Gastrocnemius medialis (tissue), 4 donors: ENCODE measurements at regions not wholly inside any gene's neighbourhood (a gene's known extent, or its start where the extent isn't known, plus 50 kb on each side); places are given as distances from the start of the nearest gene placed in this dataset.

Experiments
- ATAC-seq, 2 donors: fragments of 150-250 bp; one replicate each; pipeline ENCODE4 v1.9.1; 2016
- DNase-seq, 2 donors: peaks; one replicate each; pipeline ENCODE4 v3.0.0-alpha.2; 2019
- H3K27ac ChIP-seq, 4 donors: fragments of 200-600 bp; sonication (generic); 1 replicate in 1 of 4; 2 replicates in 3 of 4; pipeline ENCODE4 v1.5.1; 2016 to 2018; ENCODE audit warnings: mild to moderate bottlenecking in 2 of 4, moderate library complexity in 1 of 4
- H3K27me3 ChIP-seq, 3 donors: fragments of 200-600 bp; sonication (generic) in 2 of 3; 1 replicate in 1 of 3; 2 replicates in 2 of 3; pipeline versions ENCODE4 v1.5.1 to v1.6.0; 2016 to 2019; ENCODE audit warnings: mild to moderate bottlenecking in 1 of 3, moderate library complexity in 1 of 3
- H3K36me3 ChIP-seq, 2 donors: fragments of 200-600 bp; sonication (generic) in 1 of 2; one replicate each; pipeline ENCODE4 v1.5.1; 2017 to 2018
- H3K4me1 ChIP-seq, 2 donors: fragments of 200-600 bp; sonication (generic) in 1 of 2; one replicate each; pipeline ENCODE4 v1.5.1; 2016 to 2017; ENCODE audit warnings: mild to moderate bottlenecking in 2 of 2
- H3K4me3 ChIP-seq, 4 donors: fragments of 200-600 bp; sonication (generic) in 3 of 4; 1 replicate in 1 of 4; 2 replicates in 3 of 4; pipeline ENCODE4 v1.5.1; 2016 to 2019; ENCODE audit warnings: mild to moderate bottlenecking in 2 of 4
- H3K9me3 ChIP-seq, 3 donors: fragments of 200-600 bp; sonication (generic) in 2 of 3; 1 replicate in 1 of 3; 2 replicates in 2 of 3; pipeline ENCODE4 v1.5.1; 2016 to 2019
- POLR2A ChIP-seq, 2 donors: fragments of 450-650 bp; IDR thresholded peaks; one replicate each; pipeline ENCODE4 v1.6.1; 2017; ENCODE audit warnings: antibody characterized with exemption in 2 of 2, mild to moderate bottlenecking in 2 of 2, moderate library complexity in 2 of 2
- in situ Hi-C, 4 donors: fragments of 200-750 bp; cut with MboI; loops; one replicate each; pipeline versions ENCODE4 v1.15.0 to v1.8.0; 2017; ENCODE audit warnings: low sequenced_read_pairs in 4 of 4
- intact Hi-C: fragments of 100-400 bp; cut with DNase I; formaldehyde crosslinking; loops from one replicate; pipeline ENCODE4 v1.15.1; 2023; ENCODE audit warnings: low total_unique reads
- TF ChIP-seq, protein P1 (sequence below), 5 experiments: fragments of 450-650 bp in 3 of 5; fragments of 200-600 bp in 2 of 5; sonication (generic) in 2 of 5; IDR thresholded peaks in 4 of 5; conservative IDR thresholded peaks in 1 of 5; 1 replicate in 4 of 5; 2 replicates in 1 of 5; pipeline ENCODE4 v1.5.1; 2016 to 2019; ENCODE audit warnings: antibody characterized with exemption in 5 of 5, mild to moderate bottlenecking in 3 of 5, moderate library complexity in 3 of 5

DNA sequence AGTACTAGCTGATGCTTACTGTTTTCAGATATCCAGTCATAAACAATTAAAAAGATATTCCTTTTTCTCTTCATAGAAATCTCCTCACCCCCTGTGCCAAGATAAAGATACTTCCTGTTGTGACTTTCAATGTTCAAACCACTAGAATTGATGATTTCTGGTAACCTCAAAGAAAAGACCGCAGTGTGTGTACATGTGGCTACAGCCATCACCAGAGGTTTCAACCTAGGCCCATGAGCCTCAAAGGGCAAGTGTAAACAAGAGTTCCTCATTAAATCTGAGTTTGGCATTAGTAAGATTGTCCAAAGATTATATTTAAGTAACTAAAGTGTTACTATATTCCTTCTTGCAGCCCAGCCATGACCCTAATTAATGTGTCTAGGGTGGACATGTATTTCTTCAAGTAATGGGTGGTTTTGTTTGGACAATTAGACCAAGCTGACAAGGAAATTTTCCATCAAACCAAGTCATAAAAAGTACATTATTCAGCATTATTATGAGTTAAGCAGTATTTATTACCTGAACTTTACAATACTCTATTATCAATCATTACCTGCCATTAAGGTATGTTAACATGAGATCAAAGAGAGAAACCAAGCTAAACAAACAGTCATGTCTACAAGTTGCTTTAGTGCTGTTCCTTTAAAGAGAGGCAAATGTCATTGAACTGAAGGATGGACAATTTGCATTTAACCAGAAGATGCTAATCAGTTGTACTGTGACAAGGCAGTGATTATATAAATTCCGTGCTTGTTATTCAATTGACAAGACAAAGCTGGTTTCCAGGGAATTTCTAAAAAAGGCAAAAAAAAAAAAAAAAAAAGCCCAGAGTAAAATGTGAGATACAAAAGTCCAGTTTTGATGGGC lies 382.7 kb downstream of the LNPK start:
- Histone ChIP-seq H3K9me3 (no peaks in the 10 kb centered on the region), H3K27ac (no peak overlapping the region), H3K4me3 (no peak overlapping the region), H3K4me1 (no peaks in the 10 kb centered on the region), H3K36me3 (no peaks in the 10 kb centered on the region), H3K27me3 (no peaks in the 10 kb centered on the region)
- intact Hi-C loops (no loop called here), in situ Hi-C loops (no loop called here)
- TF ChIP-seq, protein P1, sequence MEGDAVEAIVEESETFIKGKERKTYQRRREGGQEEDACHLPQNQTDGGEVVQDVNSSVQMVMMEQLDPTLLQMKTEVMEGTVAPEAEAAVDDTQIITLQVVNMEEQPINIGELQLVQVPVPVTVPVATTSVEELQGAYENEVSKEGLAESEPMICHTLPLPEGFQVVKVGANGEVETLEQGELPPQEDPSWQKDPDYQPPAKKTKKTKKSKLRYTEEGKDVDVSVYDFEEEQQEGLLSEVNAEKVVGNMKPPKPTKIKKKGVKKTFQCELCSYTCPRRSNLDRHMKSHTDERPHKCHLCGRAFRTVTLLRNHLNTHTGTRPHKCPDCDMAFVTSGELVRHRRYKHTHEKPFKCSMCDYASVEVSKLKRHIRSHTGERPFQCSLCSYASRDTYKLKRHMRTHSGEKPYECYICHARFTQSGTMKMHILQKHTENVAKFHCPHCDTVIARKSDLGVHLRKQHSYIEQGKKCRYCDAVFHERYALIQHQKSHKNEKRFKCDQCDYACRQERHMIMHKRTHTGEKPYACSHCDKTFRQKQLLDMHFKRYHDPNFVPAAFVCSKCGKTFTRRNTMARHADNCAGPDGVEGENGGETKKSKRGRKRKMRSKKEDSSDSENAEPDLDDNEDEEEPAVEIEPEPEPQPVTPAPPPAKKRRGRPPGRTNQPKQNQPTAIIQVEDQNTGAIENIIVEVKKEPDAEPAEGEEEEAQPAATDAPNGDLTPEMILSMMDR (IDR thresholded peaks at IDR 0.05 in 4 of 5, conservative IDR thresholded peaks at IDR 0.05 in 1 of 5): no peak
- TF ChIP-seq POLR2A (IDR thresholded peaks at IDR 0.05): no peak
- ATAC-seq: no peak
- DNase-seq: no peak

DNA sequence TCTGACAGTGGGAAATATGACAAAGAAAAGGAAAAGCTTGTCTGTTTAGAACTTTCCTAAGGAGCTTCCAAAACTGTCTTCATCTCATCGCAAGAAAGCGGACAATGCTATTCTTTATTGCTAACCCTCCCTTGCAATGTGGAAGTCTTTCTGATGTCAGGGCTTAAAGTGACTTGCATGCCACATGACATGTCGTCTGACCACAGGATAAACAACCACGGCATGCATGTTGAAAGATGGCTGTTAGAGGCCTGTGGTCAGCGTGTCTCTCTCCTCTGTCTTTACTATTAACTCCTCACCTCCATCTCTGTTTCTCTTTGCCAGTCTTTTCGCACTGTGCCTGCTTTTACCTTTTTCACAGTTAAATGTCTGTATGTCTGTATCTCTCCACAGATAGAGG lies 389.8 kb downstream of the LNPK start:
- no peaks in the 10 kb centered on the region for H3K27me3 ChIP-seq
- no peak for TF ChIP-seq POLR2A (IDR thresholded peaks at IDR 0.05)
- intact Hi-C loops (no loop called here), in situ Hi-C loops (no loop called here)
- H3K4me3 ChIP-seq: no peak overlapping the region
- no peaks in the 10 kb centered on the region for H3K9me3 ChIP-seq
- ATAC-seq (no peak), DNase-seq (no peak)
- H3K36me3 ChIP-seq: no peaks in the 10 kb centered on the region
- no peaks in the 10 kb centered on the region for H3K4me1 ChIP-seq
- H3K27ac ChIP-seq: no peak overlapping the region

DNA sequence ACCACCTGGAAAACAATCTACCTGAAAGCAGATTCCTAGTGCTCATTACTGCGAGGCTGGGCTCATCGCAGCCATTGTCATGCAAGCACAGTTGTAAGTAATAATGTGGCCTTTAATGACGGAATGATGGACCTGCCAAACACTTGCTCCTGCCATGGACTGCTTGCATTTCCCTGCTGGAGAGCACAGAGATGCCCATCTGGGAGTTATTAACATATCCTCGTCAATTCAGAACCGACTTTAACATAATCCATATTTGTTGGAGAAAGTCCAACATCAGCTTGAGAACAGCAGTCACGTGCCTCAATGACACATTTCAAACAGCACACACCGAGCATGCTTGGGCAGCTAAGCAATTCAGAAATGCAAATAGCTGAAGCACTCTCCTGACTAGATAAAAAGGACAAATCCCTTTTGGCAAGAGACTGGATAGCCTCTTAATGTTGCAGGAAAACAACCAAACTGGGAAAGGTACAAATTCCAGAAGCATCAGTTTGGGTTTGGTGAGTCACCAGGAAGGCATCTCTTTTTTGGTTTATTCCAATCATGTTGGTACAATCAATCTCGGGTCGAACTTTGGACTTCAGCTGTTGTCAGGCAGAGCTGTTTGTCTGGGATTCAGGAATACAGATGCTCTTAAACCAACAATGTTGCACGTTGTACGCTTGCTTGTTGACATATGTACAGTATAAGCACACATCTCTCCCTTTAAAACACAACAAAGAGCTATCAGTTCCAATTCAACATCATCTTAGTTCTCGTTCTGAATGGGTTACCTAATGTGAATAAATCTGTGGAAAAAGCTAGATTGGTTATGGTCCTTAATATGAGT lies 395.8 kb downstream of the LNPK start:
- TF ChIP-seq, protein P1 (IDR thresholded peaks at IDR 0.05 in 4 of 5, conservative IDR thresholded peaks at IDR 0.05 in 1 of 5): no peak
- no peak for TF ChIP-seq POLR2A (IDR thresholded peaks at IDR 0.05)
- ATAC-seq (no peak), DNase-seq (no peak)
- intact Hi-C loops (no loop called here), in situ Hi-C loops (no loop called here)
- H3K36me3 ChIP-seq: no peaks in the 10 kb centered on the region
- H3K4me3 ChIP-seq: no peak overlapping the region
- H3K9me3 ChIP-seq: no peaks in the 10 kb centered on the region
- no peaks in the 10 kb centered on the region for H3K27me3 ChIP-seq
- no peak overlapping the region for H3K27ac ChIP-seq
- no peaks in the 10 kb centered on the region for H3K4me1 ChIP-seq

DNA sequence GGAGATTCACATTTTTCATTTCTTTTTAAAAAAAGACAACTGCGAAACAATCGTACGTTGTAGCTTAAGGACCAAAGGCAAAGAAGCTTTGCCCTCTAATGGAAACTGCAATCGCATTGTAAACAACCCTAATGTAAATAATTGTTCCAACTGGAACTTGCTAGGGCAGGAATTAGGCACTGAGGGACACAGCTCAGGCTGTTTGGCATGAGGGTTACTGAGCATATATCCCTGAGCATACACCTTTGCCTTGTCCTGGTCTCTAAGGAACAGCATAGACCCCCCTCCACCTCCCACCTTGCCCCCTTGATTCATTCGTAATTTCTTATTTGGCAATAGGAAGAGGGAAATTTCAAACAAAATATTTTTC lies 396.4 kb downstream of the LNPK start:
- intact Hi-C loops: no loop called here

More for the DNA sequence above, 396.4 kb downstream of the LNPK start:
- TF ChIP-seq, protein P1 (IDR thresholded peaks at IDR 0.05 in 4 of 5, conservative IDR thresholded peaks at IDR 0.05 in 1 of 5): no peak
- no peak for TF ChIP-seq POLR2A (IDR thresholded peaks at IDR 0.05)
- Histone ChIP-seq H3K4me3 (no peak overlapping the region), H3K4me1 (no peaks in the 10 kb centered on the region), H3K9me3 (no peaks in the 10 kb centered on the region), H3K36me3 (no peaks in the 10 kb centered on the region), H3K27me3 (no peaks in the 10 kb centered on the region), H3K27ac (no peak overlapping the region)
- in situ Hi-C loops: no loop called here
- DNase-seq: no peak
- ATAC-seq: no peak
